K562 (cell line): ENCODE measurements at regions not wholly inside any gene's neighbourhood (a gene's known extent, or its start where the extent isn't known, plus 50 kb on each side); places are given as distances from the start of the nearest gene placed in this dataset.

ENCODE experiments used
- ATAC-seq: fragments of 200-7000 bp; cut with Tn5 transposase; 3 replicates; pipeline ENCODE4 v1.9.1; 2020; ENCODE audit warnings: moderate library complexity
- BruUV-seq: library from RNA; stranded (reverse); fragments of 400-500 nt; replicated peaks from 2 replicates; lab custom pipeline; 2021; lab: Mats Ljungman, UMichigan
- CTCF ChIA-PET: fragments of 300-600 bp; formaldehyde crosslinking; extraction: SDS; loops from one replicate; lab custom pipeline; 2021; ENCODE audit warnings: low intra/inter-chr PET ratio; lab: Yijun Ruan, JAX
- POLR2A ChIA-PET: fragments of 300-600, 350-650 bp; sonication (Branson Sonifier 250); formaldehyde crosslinking; extraction: SDS; loops from one replicate; lab custom pipeline; 2021; ENCODE audit warnings: antibody characterized with exemption, inconsistent platforms; lab: Yijun Ruan, JAX
- DNase-seq, 4 experiments: peaks; one replicate each; pipeline versions ENCODE4 v3.0.0 to v3.0.0-alpha.2; 2011 to 2018; ENCODE audit warnings: low spot score in 3 of 4, mixed read lengths in 3 of 4; ENCODE audit errors: extremely low read depth in 1 of 4
- FAIRE-seq: peaks from 2 replicates; lab custom pipeline; 2011; peaks lifted over from hg19 to GRCh38; lab: Jason Lieb, UNC
- H2AFZ ChIP-seq: 2 replicates; pipeline ENCODE4 v1.6.0; 2011; ENCODE audit warnings: low read depth, low read length, control low read depth, inconsistent platforms
- H3K27ac ChIP-seq: fragments of 200-600 bp; 3 replicates; pipeline ENCODE4 v1.8.0; 2011; ENCODE audit warnings: low read depth, mild to moderate bottlenecking, control low read depth, inconsistent platforms, low read length, moderate library complexity, mixed read lengths; ENCODE audit errors: extremely low read depth
- H3K27me3 ChIP-seq, 2 experiments: fragments of 300-600 bp in 1 of 2; 2 replicates in 1 of 2; 3 replicates in 1 of 2; pipeline versions ENCODE4 v1.6.0 to v1.8.0; 2011; ENCODE audit warnings: inconsistent platforms in 2 of 2, low read length in 2 of 2, mild to moderate bottlenecking in 1 of 2, mixed read lengths in 1 of 2, moderate library complexity in 1 of 2; ENCODE audit not compliant: control insufficient read depth in 2 of 2, insufficient read depth in 2 of 2
- H3K36me3 ChIP-seq: fragments of 300-600 bp; 3 replicates; pipeline ENCODE4 v1.8.0; 2011; ENCODE audit warnings: mild to moderate bottlenecking, low read length, inconsistent platforms; ENCODE audit not compliant: control insufficient read depth, insufficient read depth
- H3K4me1 ChIP-seq, 2 experiments: fragments of 200-600 bp in 1 of 2; replicated peaks in 1 of 2; 2 replicates in 1 of 2; 3 replicates in 1 of 2; pipeline versions ENCODE4 v1.5.1 to v1.8.0; 2011; ENCODE audit warnings: inconsistent platforms in 2 of 2, low read length in 2 of 2, mild to moderate bottlenecking in 1 of 2, mixed read lengths in 1 of 2, moderate library complexity in 1 of 2; ENCODE audit not compliant: control insufficient read depth in 2 of 2, insufficient read depth in 2 of 2
- H3K4me2 ChIP-seq: 2 replicates; pipeline ENCODE4 v1.6.1; 2011; ENCODE audit warnings: low read length, control low read depth, inconsistent platforms, mixed read lengths; ENCODE audit not compliant: insufficient read depth
- H3K4me3 ChIP-seq: fragments of 200-600 bp; sonication (generic), shearing (Covaris generic); 2 replicates; pipeline ENCODE4 v1.5.1; 2016; ENCODE audit warnings: control low read depth, inconsistent platforms
- H3K79me2 ChIP-seq: fragments of 200-600 bp; 3 replicates; pipeline ENCODE4 v1.8.0; 2011; ENCODE audit warnings: low read length, inconsistent platforms; ENCODE audit not compliant: control insufficient read depth, insufficient read depth
- H3K9ac ChIP-seq, 2 experiments: 2 replicates each; pipeline versions ENCODE4 v1.6.0 to v1.6.1; 2011; ENCODE audit warnings: low read depth in 2 of 2, low read length in 2 of 2, control low read depth in 1 of 2, inconsistent platforms in 1 of 2, mild to moderate bottlenecking in 1 of 2, mixed read lengths in 1 of 2; ENCODE audit not compliant: insufficient read depth in 1 of 2
- H3K9me1 ChIP-seq: one replicate; pipeline ENCODE4 v1.6.0; 2011; ENCODE audit warnings: inconsistent platforms, mild to moderate bottlenecking, low read length, moderate library complexity; ENCODE audit not compliant: control insufficient read depth, insufficient read depth
- H3K9me3 ChIP-seq: replicated peaks from 2 replicates; pipeline ENCODE4 v1.5.1; 2011; ENCODE audit warnings: low read depth, low read length, inconsistent platforms; ENCODE audit not compliant: control insufficient read depth, insufficient read depth
- H4K20me1 ChIP-seq: replicated peaks from 2 replicates; pipeline ENCODE4 v1.6.1; 2011; ENCODE audit warnings: low read length, inconsistent platforms, mixed read lengths; ENCODE audit not compliant: control insufficient read depth, insufficient read depth
- ELF4 ChIP-seq: fragments of 450-650 bp; formaldehyde crosslinking; IDR thresholded peaks from 2 replicates; pipeline ENCODE4 v1.4.0; 2022; ENCODE audit warnings: missing genetic modification characterization
- HNRNPK ChIP-seq: fragments of 200-400 bp; formaldehyde crosslinking; IDR thresholded peaks from one replicate; pipeline ENCODE4 v1.6.1; 2018; ENCODE audit warnings: mild to moderate bottlenecking, low read depth, low read length; ENCODE audit not compliant: poor library complexity, severe bottlenecking
- L3MBTL2 ChIP-seq: fragments of 450-650 bp; IDR thresholded peaks from 2 replicates; pipeline ENCODE4 v1.6.1; 2016; ENCODE audit warnings: mild to moderate bottlenecking, moderate library complexity
- NCOA4 ChIP-seq: fragments of 450-650 bp; IDR thresholded peaks from 2 replicates; pipeline ENCODE4 v1.6.1; 2018; ENCODE audit warnings: mild to moderate bottlenecking; ENCODE audit not compliant: partially characterized antibody
- PPARD ChIP-seq: fragments of 250-450 bp; sonication (Bioruptor Pico); IDR thresholded peaks from 2 replicates; pipeline ENCODE4 v1.8.0; 2022; ENCODE audit warnings: inconsistent platforms, mild to moderate bottlenecking, moderate library complexity
- SMAD1 ChIP-seq: fragments of 150-350 bp; IDR thresholded peaks from 2 replicates; pipeline ENCODE4 v1.6.1; 2014; ENCODE audit warnings: low read length, low read depth; ENCODE audit not compliant: partially characterized antibody
- TGIF2 ChIP-seq: sonication (generic); formaldehyde crosslinking; IDR thresholded peaks from 2 replicates; pipeline ENCODE4 v1.8.1; 2022; ENCODE audit warnings: mild to moderate bottlenecking, missing genetic modification reagents, moderate library complexity
- ZNF274 ChIP-seq: IDR thresholded peaks from 2 replicates; pipeline ENCODE4 v1.6.1; 2011; ENCODE audit warnings: low read depth, mild to moderate bottlenecking, low read length, moderate library complexity, borderline replicate concordance
- ZNF347 ChIP-seq: fragments of 450-650 bp; formaldehyde crosslinking; IDR thresholded peaks from 2 replicates; pipeline ENCODE4 v1.4.0; 2020; ENCODE audit warnings: low read depth, mild to moderate bottlenecking, moderate library complexity
- in situ Hi-C: fragments of 300-500 bp; cut with MboI; formaldehyde crosslinking; loops from 4 replicates; pipeline ENCODE4 v1.15.0; 2018; ENCODE audit warnings: inconsistent platforms, mixed read lengths
- intact Hi-C: fragments of 100-400 bp; cut with micrococcal nuclease; formaldehyde crosslinking; loops from 2 replicates; pipeline ENCODE4 v1.14.2; 2022
- TF ChIP-seq, protein P1 (sequence below): fragments of 250-450 bp; sonication (Bioruptor Pico); IDR thresholded peaks from 2 replicates; pipeline ENCODE4 v1.5.1; 2021; ENCODE audit warnings: mild to moderate bottlenecking
- TF ChIP-seq, protein P2 (sequence below): fragments of 200-800 bp; sonication (Bioruptor generic); IDR thresholded peaks from 2 replicates; pipeline ENCODE4 v1.6.1; 2017; ENCODE audit warnings: missing genetic modification characterization, missing compliant biosample characterization
- TF ChIP-seq, protein P3 (sequence below): fragments of 250-450 bp; sonication (Bioruptor Pico); IDR thresholded peaks from 2 replicates; pipeline ENCODE4 v1.4.0; 2020; ENCODE audit warnings: mild to moderate bottlenecking, moderate library complexity

- H4K20me1 ChIP-seq, result no peaks in the 10 kb centered on the region
- H2AFZ ChIP-seq, result no peak overlapping the region
- ATAC-seq (no peak), FAIRE-seq (no peak), DNase-seq (no peak)
- no peak overlapping the region for H3K4me3 ChIP-seq
- no peaks in the 10 kb centered on the region for H3K4me1 ChIP-seq
- intact Hi-C loops, result no loop called here
- no peak overlapping the region for H3K27ac ChIP-seq
- H3K4me2 ChIP-seq, result no peak overlapping the region
- in situ Hi-C loops, result no loop called here
- H3K9me1 ChIP-seq, result no peaks in the 10 kb centered on the region
- ChIA-PET CTCF (no interaction called here), POLR2A (no interaction called here)
- H3K36me3 ChIP-seq, result no peaks in the 10 kb centered on the region
- no TSS peak for BruUV-seq
- no peaks in the 10 kb centered on the region; the same call in 1 of the 2 replicates for H3K9me3 ChIP-seq
- no peaks in the 10 kb centered on the region for H3K79me2 ChIP-seq
- H3K27me3 ChIP-seq, result peaks cover 0 to 20% of the 10 kb centered on the region in 2 experiments; a peak in 2 of 5 replicates
- H3K9ac ChIP-seq, result no peak overlapping the region
- TF ChIP-seq ZNF274, result no peak
- TF ChIP-seq ELF4 (CRISPR knock-in tag), result no peak
- TF ChIP-seq, protein P1, sequence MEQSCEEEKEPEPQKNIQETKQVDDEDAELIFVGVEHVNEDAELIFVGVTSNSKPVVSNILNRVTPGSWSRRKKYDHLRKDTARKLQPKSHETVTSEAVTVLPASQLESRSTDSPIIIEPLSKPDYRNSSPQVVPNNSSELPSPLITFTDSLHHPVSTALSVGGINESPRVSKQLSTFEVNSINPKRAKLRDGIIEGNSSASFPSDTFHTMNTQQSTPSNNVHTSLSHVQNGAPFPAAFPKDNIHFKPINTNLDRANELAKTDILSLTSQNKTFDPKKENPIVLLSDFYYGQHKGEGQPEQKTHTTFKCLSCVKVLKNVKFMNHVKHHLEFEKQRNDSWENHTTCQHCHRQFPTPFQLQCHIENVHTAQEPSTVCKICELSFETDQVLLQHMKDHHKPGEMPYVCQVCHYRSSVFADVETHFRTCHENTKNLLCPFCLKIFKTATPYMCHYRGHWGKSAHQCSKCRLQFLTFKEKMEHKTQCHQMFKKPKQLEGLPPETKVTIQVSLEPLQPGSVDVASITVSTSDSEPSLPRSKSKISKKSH (CRISPR knock-in tag), result no peak
- TF ChIP-seq, protein P2, sequence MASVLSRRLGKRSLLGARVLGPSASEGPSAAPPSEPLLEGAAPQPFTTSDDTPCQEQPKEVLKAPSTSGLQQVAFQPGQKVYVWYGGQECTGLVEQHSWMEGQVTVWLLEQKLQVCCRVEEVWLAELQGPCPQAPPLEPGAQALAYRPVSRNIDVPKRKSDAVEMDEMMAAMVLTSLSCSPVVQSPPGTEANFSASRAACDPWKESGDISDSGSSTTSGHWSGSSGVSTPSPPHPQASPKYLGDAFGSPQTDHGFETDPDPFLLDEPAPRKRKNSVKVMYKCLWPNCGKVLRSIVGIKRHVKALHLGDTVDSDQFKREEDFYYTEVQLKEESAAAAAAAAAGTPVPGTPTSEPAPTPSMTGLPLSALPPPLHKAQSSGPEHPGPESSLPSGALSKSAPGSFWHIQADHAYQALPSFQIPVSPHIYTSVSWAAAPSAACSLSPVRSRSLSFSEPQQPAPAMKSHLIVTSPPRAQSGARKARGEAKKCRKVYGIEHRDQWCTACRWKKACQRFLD (CRISPR knock-in tag), result no peak
- TF ChIP-seq PPARD, result no peak
- no peak for TF ChIP-seq ZNF347 (CRISPR knock-in tag)
- TF ChIP-seq, protein P3, sequence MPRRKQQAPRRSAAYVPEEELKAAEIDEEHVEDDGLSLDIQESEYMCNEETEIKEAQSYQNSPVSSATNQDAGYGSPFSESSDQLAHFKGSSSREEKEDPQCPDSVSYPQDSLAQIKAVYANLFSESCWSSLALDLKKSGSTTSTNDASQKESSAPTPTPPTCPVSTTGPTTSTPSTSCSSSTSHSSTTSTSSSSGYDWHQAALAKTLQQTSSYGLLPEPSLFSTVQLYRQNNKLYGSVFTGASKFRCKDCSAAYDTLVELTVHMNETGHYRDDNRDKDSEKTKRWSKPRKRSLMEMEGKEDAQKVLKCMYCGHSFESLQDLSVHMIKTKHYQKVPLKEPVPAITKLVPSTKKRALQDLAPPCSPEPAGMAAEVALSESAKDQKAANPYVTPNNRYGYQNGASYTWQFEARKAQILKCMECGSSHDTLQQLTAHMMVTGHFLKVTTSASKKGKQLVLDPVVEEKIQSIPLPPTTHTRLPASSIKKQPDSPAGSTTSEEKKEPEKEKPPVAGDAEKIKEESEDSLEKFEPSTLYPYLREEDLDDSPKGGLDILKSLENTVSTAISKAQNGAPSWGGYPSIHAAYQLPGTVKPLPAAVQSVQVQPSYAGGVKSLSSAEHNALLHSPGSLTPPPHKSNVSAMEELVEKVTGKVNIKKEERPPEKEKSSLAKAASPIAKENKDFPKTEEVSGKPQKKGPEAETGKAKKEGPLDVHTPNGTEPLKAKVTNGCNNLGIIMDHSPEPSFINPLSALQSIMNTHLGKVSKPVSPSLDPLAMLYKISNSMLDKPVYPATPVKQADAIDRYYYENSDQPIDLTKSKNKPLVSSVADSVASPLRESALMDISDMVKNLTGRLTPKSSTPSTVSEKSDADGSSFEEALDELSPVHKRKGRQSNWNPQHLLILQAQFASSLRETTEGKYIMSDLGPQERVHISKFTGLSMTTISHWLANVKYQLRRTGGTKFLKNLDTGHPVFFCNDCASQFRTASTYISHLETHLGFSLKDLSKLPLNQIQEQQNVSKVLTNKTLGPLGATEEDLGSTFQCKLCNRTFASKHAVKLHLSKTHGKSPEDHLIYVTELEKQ (CRISPR knock-in tag), result no peak
- TF ChIP-seq HNRNPK, result no peak
- TF ChIP-seq NCOA4, result no peak
- TF ChIP-seq SMAD1, result no peak
- TF ChIP-seq TGIF2 (CRISPR knock-in tag), result no peak
- no peak for TF ChIP-seq L3MBTL2
Measured at GRCh38 chr20:48390981-48391380, 436.8 kb downstream of the PREX1 start.
